K562 (cell line): ENCODE measurements at regions not wholly inside any gene's neighbourhood (a gene's known extent, or its start where the extent isn't known, plus 50 kb on each side); places are given as distances from the start of the nearest gene placed in this dataset.

Experiments
- ATAC-seq: fragments of 200-7000 bp; cut with Tn5 transposase; 3 replicates; pipeline ENCODE4 v1.9.1; 2020; ENCODE audit warnings: moderate library complexity
- BruUV-seq: library from RNA; stranded (reverse); fragments of 400-500 nt; replicated peaks from 2 replicates; lab custom pipeline; 2021; lab: Mats Ljungman, UMichigan
- CTCF ChIA-PET: fragments of 300-600 bp; formaldehyde crosslinking; extraction: SDS; loops from one replicate; lab custom pipeline; 2021; ENCODE audit warnings: low intra/inter-chr PET ratio; lab: Yijun Ruan, JAX
- POLR2A ChIA-PET: fragments of 300-600, 350-650 bp; sonication (Branson Sonifier 250); formaldehyde crosslinking; extraction: SDS; loops from one replicate; lab custom pipeline; 2021; ENCODE audit warnings: antibody characterized with exemption, inconsistent platforms; lab: Yijun Ruan, JAX
- DNase-seq, 4 experiments: peaks; one replicate each; pipeline versions ENCODE4 v3.0.0 to v3.0.0-alpha.2; 2011 to 2018; ENCODE audit warnings: low spot score in 3 of 4, mixed read lengths in 3 of 4; ENCODE audit errors: extremely low read depth in 1 of 4
- FAIRE-seq: peaks from 2 replicates; lab custom pipeline; 2011; peaks lifted over from hg19 to GRCh38; lab: Jason Lieb, UNC
- H2AFZ ChIP-seq: 2 replicates; pipeline ENCODE4 v1.6.0; 2011; ENCODE audit warnings: low read depth, low read length, control low read depth, inconsistent platforms
- H3K27ac ChIP-seq: fragments of 200-600 bp; 3 replicates; pipeline ENCODE4 v1.8.0; 2011; ENCODE audit warnings: low read depth, mild to moderate bottlenecking, control low read depth, inconsistent platforms, low read length, moderate library complexity, mixed read lengths; ENCODE audit errors: extremely low read depth
- H3K27me3 ChIP-seq, 2 experiments: fragments of 300-600 bp in 1 of 2; 2 replicates in 1 of 2; 3 replicates in 1 of 2; pipeline versions ENCODE4 v1.6.0 to v1.8.0; 2011; ENCODE audit warnings: inconsistent platforms in 2 of 2, low read length in 2 of 2, mild to moderate bottlenecking in 1 of 2, mixed read lengths in 1 of 2, moderate library complexity in 1 of 2; ENCODE audit not compliant: control insufficient read depth in 2 of 2, insufficient read depth in 2 of 2
- H3K36me3 ChIP-seq: fragments of 300-600 bp; 3 replicates; pipeline ENCODE4 v1.8.0; 2011; ENCODE audit warnings: mild to moderate bottlenecking, low read length, inconsistent platforms; ENCODE audit not compliant: control insufficient read depth, insufficient read depth
- H3K4me1 ChIP-seq, 2 experiments: fragments of 200-600 bp in 1 of 2; replicated peaks in 1 of 2; 2 replicates in 1 of 2; 3 replicates in 1 of 2; pipeline versions ENCODE4 v1.5.1 to v1.8.0; 2011; ENCODE audit warnings: inconsistent platforms in 2 of 2, low read length in 2 of 2, mild to moderate bottlenecking in 1 of 2, mixed read lengths in 1 of 2, moderate library complexity in 1 of 2; ENCODE audit not compliant: control insufficient read depth in 2 of 2, insufficient read depth in 2 of 2
- H3K4me2 ChIP-seq: 2 replicates; pipeline ENCODE4 v1.6.1; 2011; ENCODE audit warnings: low read length, control low read depth, inconsistent platforms, mixed read lengths; ENCODE audit not compliant: insufficient read depth
- H3K4me3 ChIP-seq: fragments of 200-600 bp; sonication (generic), shearing (Covaris generic); 2 replicates; pipeline ENCODE4 v1.5.1; 2016; ENCODE audit warnings: control low read depth, inconsistent platforms
- H3K79me2 ChIP-seq: fragments of 200-600 bp; 3 replicates; pipeline ENCODE4 v1.8.0; 2011; ENCODE audit warnings: low read length, inconsistent platforms; ENCODE audit not compliant: control insufficient read depth, insufficient read depth
- H3K9ac ChIP-seq, 2 experiments: 2 replicates each; pipeline versions ENCODE4 v1.6.0 to v1.6.1; 2011; ENCODE audit warnings: low read depth in 2 of 2, low read length in 2 of 2, control low read depth in 1 of 2, inconsistent platforms in 1 of 2, mild to moderate bottlenecking in 1 of 2, mixed read lengths in 1 of 2; ENCODE audit not compliant: insufficient read depth in 1 of 2
- H3K9me1 ChIP-seq: one replicate; pipeline ENCODE4 v1.6.0; 2011; ENCODE audit warnings: inconsistent platforms, mild to moderate bottlenecking, low read length, moderate library complexity; ENCODE audit not compliant: control insufficient read depth, insufficient read depth
- H3K9me3 ChIP-seq: replicated peaks from 2 replicates; pipeline ENCODE4 v1.5.1; 2011; ENCODE audit warnings: low read depth, low read length, inconsistent platforms; ENCODE audit not compliant: control insufficient read depth, insufficient read depth
- H4K20me1 ChIP-seq: replicated peaks from 2 replicates; pipeline ENCODE4 v1.6.1; 2011; ENCODE audit warnings: low read length, inconsistent platforms, mixed read lengths; ENCODE audit not compliant: control insufficient read depth, insufficient read depth
- MXI1 ChIP-seq: IDR thresholded peaks from 2 replicates; pipeline ENCODE4 v1.6.1; 2011; ENCODE audit warnings: low read depth, mild to moderate bottlenecking, improper control_type of control experiment, low read length
- RUNX1 ChIP-seq: sonication (generic); IDR thresholded peaks from 2 replicates; pipeline ENCODE4 v1.6.1; 2016; ENCODE audit warnings: antibody characterized with exemption, low read depth
- ZC3H8 ChIP-seq: fragments of 450-650 bp; IDR thresholded peaks from 2 replicates; pipeline ENCODE4 v1.6.1; 2017
- WGBS: fragments of 100-300 bp; shearing (Covaris generic); methylation state at CpG from one replicate; pipeline ENCODE4 v1.1.6; 2016; ENCODE audit warnings: low coverage, mixed read lengths; ENCODE audit not compliant: insufficient coverage; ENCODE audit errors: missing lambda C conversion rate; 5-methylcytosine and 5-hydroxymethylcytosine counted together
- in situ Hi-C: fragments of 300-500 bp; cut with MboI; formaldehyde crosslinking; loops from 4 replicates; pipeline ENCODE4 v1.15.0; 2018; ENCODE audit warnings: inconsistent platforms, mixed read lengths
- intact Hi-C: fragments of 100-400 bp; cut with micrococcal nuclease; formaldehyde crosslinking; loops from 2 replicates; pipeline ENCODE4 v1.14.2; 2022
- TF ChIP-seq, protein P1 (sequence below), 2 experiments: fragments of 450-650 bp; IDR thresholded peaks; 2 replicates each; pipeline ENCODE4 v1.6.1; 2018; ENCODE audit warnings: mild to moderate bottlenecking in 2 of 2, low read depth in 1 of 2; ENCODE audit not compliant: partially characterized antibody in 2 of 2
- TF ChIP-seq, protein P2 (sequence below): fragments of 450-650 bp; formaldehyde crosslinking; IDR thresholded peaks from 2 replicates; pipeline ENCODE4 v1.4.0; 2020; ENCODE audit warnings: mild to moderate bottlenecking, moderate library complexity

DNA sequence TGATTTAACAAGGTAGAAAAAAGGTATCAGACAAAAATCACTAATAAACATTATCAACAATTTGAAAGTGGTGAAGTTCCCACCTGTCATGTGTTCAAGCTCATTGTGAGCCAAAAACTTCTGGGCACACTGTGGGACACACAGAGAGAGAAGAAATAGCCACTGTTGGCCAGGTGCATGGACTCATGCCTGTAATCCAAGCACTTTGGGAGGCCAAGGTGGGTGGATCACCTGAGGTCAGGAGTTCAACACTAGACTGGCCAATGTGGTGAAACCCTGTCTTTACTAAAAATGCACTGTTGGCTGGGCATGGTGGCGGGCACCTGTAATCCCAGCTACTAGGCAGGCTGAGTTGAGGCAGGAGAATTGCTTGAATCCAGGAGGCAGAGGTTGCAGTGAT lies 167.4 kb downstream of the TOX3 start (continued):
- TF ChIP-seq, protein P1, sequence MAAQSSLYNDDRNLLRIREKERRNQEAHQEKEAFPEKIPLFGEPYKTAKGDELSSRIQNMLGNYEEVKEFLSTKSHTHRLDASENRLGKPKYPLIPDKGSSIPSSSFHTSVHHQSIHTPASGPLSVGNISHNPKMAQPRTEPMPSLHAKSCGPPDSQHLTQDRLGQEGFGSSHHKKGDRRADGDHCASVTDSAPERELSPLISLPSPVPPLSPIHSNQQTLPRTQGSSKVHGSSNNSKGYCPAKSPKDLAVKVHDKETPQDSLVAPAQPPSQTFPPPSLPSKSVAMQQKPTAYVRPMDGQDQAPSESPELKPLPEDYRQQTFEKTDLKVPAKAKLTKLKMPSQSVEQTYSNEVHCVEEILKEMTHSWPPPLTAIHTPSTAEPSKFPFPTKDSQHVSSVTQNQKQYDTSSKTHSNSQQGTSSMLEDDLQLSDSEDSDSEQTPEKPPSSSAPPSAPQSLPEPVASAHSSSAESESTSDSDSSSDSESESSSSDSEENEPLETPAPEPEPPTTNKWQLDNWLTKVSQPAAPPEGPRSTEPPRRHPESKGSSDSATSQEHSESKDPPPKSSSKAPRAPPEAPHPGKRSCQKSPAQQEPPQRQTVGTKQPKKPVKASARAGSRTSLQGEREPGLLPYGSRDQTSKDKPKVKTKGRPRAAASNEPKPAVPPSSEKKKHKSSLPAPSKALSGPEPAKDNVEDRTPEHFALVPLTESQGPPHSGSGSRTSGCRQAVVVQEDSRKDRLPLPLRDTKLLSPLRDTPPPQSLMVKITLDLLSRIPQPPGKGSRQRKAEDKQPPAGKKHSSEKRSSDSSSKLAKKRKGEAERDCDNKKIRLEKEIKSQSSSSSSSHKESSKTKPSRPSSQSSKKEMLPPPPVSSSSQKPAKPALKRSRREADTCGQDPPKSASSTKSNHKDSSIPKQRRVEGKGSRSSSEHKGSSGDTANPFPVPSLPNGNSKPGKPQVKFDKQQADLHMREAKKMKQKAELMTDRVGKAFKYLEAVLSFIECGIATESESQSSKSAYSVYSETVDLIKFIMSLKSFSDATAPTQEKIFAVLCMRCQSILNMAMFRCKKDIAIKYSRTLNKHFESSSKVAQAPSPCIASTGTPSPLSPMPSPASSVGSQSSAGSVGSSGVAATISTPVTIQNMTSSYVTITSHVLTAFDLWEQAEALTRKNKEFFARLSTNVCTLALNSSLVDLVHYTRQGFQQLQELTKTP (IDR thresholded peaks at IDR 0.05; ENCODE audit: low read depth in 1 of 2, partially characterized antibody in 2 of 2): no peak
- TF ChIP-seq, all 486 proteins: peak for 0

DNA sequence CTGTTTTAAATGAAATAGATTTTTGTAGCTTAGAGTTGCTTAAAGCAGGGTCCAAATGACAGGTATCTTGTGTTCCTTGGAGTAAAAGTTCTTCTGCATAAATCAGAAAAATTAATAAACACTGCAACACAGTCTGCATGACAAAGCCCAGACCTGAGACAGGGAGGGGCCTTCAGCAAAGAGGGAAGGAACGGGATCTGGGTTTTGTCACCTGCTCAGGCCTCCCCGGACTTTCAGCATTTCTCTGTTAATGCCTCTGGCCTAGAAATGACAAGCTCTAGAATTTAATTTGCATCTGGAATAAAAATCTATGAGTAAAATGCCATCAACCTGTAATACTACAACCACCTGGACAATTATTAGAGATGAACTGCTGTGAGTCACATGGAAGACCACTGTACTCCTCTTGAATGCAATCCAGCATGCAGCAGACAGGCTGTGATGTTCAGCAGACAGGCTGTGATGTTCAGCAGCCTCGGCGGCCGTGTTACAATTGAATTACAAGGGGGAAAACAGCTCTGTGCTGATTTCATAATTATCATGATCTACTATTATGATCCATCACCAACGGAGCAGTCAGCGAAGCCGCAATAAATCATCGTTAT lies 170.2 kb downstream of the TOX3 start:
- H2AFZ ChIP-seq: no peak overlapping the region
- H3K9me3 ChIP-seq: no peaks in the 10 kb centered on the region; the same call in 1 of the 2 replicates
- TF ChIP-seq, protein P2, sequence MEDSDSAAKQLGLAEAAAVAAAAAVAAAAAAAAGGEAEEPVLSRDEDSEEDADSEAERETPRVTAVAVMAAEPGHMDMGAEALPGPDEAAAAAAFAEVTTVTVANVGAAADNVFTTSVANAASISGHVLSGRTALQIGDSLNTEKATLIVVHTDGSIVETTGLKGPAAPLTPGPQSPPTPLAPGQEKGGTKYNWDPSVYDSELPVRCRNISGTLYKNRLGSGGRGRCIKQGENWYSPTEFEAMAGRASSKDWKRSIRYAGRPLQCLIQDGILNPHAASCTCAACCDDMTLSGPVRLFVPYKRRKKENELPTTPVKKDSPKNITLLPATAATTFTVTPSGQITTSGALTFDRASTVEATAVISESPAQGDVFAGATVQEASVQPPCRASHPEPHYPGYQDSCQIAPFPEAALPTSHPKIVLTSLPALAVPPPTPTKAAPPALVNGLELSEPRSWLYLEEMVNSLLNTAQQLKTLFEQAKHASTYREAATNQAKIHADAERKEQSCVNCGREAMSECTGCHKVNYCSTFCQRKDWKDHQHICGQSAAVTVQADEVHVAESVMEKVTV (CRISPR knock-in tag): no peak
- TF ChIP-seq RUNX1 (no peak), ZC3H8 (no peak), MXI1 (no peak)
- ATAC-seq (no peak), FAIRE-seq (no peak), DNase-seq (no peak)
- H3K4me3 ChIP-seq: no peak overlapping the region
- ChIA-PET CTCF (no interaction called here), POLR2A (no interaction called here)
- H3K9me1 ChIP-seq: no peaks in the 10 kb centered on the region
- in situ Hi-C loops (no loop called here), intact Hi-C loops (no loop called here)
- 2% methylated on average over 9 of the region's 9 CpGs for WGBS
- no peaks in the 10 kb centered on the region for H3K27me3 ChIP-seq
- H4K20me1 ChIP-seq: no peaks in the 10 kb centered on the region
- BruUV-seq: no TSS peak
- no peaks in the 10 kb centered on the region for H3K4me1 ChIP-seq
- no peak overlapping the region for H3K4me2 ChIP-seq
- H3K9ac ChIP-seq: no peak overlapping the region
- no peak overlapping the region for H3K27ac ChIP-seq
- no peaks in the 10 kb centered on the region for H3K36me3 ChIP-seq
- no peaks in the 10 kb centered on the region for H3K79me2 ChIP-seq
